H9 (cell line): ENCODE measurements at regions not wholly inside any gene's neighbourhood (a gene's known extent, or its start where the extent isn't known, plus 50 kb on each side); places are given as distances from the start of the nearest gene placed in this dataset.
A peak's percentile ranks its signal among the peaks of the same experiment; 100 is the strongest.

ENCODE experiments used
- DNase-seq: peaks from one replicate; pipeline ENCODE4 v3.0.0-alpha.2; 2017
- H2AFZ ChIP-seq: one replicate; pipeline ENCODE4 v1.6.1; 2013; ENCODE audit warnings: mild to moderate bottlenecking, low read length, control low read depth, moderate library complexity
- H2AK5ac ChIP-seq: 2 replicates; pipeline ENCODE4 v1.6.1; 2013; ENCODE audit warnings: low read length, control low read depth, mixed read lengths; ENCODE audit not compliant: insufficient read length
- H2BK120ac ChIP-seq: one replicate; pipeline ENCODE4 v1.6.1; 2013; ENCODE audit warnings: low read depth, mild to moderate bottlenecking, low read length, control low read depth, inconsistent platforms; ENCODE audit not compliant: poor library complexity, severe bottlenecking
- H2BK12ac ChIP-seq: 2 replicates; pipeline ENCODE4 v1.6.1; 2013; ENCODE audit warnings: low read length, control low read depth, mixed read lengths, low read depth; ENCODE audit not compliant: insufficient read length
- H2BK15ac ChIP-seq: 2 replicates; pipeline ENCODE4 v1.6.1; 2013; ENCODE audit warnings: low read depth, low read length, control low read depth
- H2BK20ac ChIP-seq: one replicate; pipeline ENCODE4 v1.6.1; 2013; ENCODE audit warnings: low read depth, mild to moderate bottlenecking, low read length, control low read depth, inconsistent platforms; ENCODE audit not compliant: poor library complexity, severe bottlenecking
- H2BK5ac ChIP-seq: 2 replicates; pipeline ENCODE4 v1.6.1; 2013; ENCODE audit warnings: low read length, control low read depth, mixed read lengths; ENCODE audit not compliant: insufficient read length
- H3K14ac ChIP-seq: 2 replicates; pipeline ENCODE4 v1.6.1; 2013; ENCODE audit warnings: low read length, control low read depth; ENCODE audit not compliant: insufficient read depth
- H3K18ac ChIP-seq: 2 replicates; pipeline ENCODE4 v1.6.1; 2013; ENCODE audit warnings: low read depth, mild to moderate bottlenecking, mixed read lengths, low read length, control low read depth; ENCODE audit not compliant: insufficient read length
- H3K23ac ChIP-seq: 2 replicates; pipeline ENCODE4 v1.6.1; 2013; ENCODE audit warnings: low read length, control low read depth, mixed read lengths, low read depth; ENCODE audit not compliant: insufficient read length
- H3K23me2 ChIP-seq: 2 replicates; pipeline ENCODE4 v1.6.1; 2013; ENCODE audit warnings: low read depth, mild to moderate bottlenecking, mixed read lengths, low read length, control low read depth; ENCODE audit not compliant: insufficient read length, poor library complexity, severe bottlenecking
- H3K27ac ChIP-seq: 2 replicates; pipeline ENCODE4 v1.5.1; 2013; ENCODE audit warnings: low read length, control low read depth, mixed read lengths, low read depth; ENCODE audit not compliant: insufficient read length
- H3K27me3 ChIP-seq: 2 replicates; pipeline ENCODE4 v1.6.1; 2013; ENCODE audit warnings: low read length, control low read depth, inconsistent platforms; ENCODE audit not compliant: insufficient read depth
- H3K4ac ChIP-seq: 2 replicates; pipeline ENCODE4 v1.6.1; 2013; ENCODE audit warnings: low read depth, mild to moderate bottlenecking, control low read depth, inconsistent platforms, low read length, moderate library complexity
- H3K4me1 ChIP-seq: 2 replicates; pipeline ENCODE4 v1.6.1; 2013; ENCODE audit warnings: low read length, control low read depth, inconsistent platforms; ENCODE audit not compliant: insufficient read depth
- H3K4me2 ChIP-seq: 2 replicates; pipeline ENCODE4 v1.6.1; 2013; ENCODE audit warnings: low read length, control low read depth, mixed read lengths; ENCODE audit not compliant: insufficient read length, insufficient read depth
- H3K56ac ChIP-seq: 2 replicates; pipeline ENCODE4 v1.6.1; 2013; ENCODE audit warnings: low read depth, mild to moderate bottlenecking, mixed read lengths, low read length, control low read depth; ENCODE audit not compliant: insufficient read length
- H3K79me1 ChIP-seq: 2 replicates; pipeline ENCODE4 v1.6.1; 2013; ENCODE audit warnings: low read depth, mild to moderate bottlenecking, moderate library complexity, low read length, control low read depth, inconsistent platforms; ENCODE audit not compliant: insufficient read depth, poor library complexity, severe bottlenecking
- H3K79me2 ChIP-seq: 2 replicates; pipeline ENCODE4 v1.6.1; 2013; ENCODE audit warnings: low read length, control low read depth, inconsistent platforms; ENCODE audit not compliant: insufficient read depth
- H3K9ac ChIP-seq: 2 replicates; pipeline ENCODE4 v1.6.1; 2013; ENCODE audit warnings: low read length, control low read depth, mixed read lengths; ENCODE audit not compliant: insufficient read length; ENCODE audit errors: extremely low read depth
- H3K9me3 ChIP-seq: one replicate; pipeline ENCODE4 v1.6.1; 2013; ENCODE audit warnings: low read depth, low read length, inconsistent platforms; ENCODE audit not compliant: control insufficient read depth
- H3T11ph ChIP-seq: one replicate; pipeline ENCODE4 v1.6.1; 2013; ENCODE audit warnings: mild to moderate bottlenecking, low read length, control low read depth, inconsistent platforms
- H4K20me1 ChIP-seq: one replicate; pipeline ENCODE4 v1.6.1; 2013; ENCODE audit not compliant: control insufficient read depth, insufficient read length, insufficient read depth
- H4K5ac ChIP-seq: 2 replicates; pipeline ENCODE4 v1.6.1; 2013; ENCODE audit warnings: low read depth, mild to moderate bottlenecking, mixed read lengths, low read length, control low read depth; ENCODE audit not compliant: insufficient read length
- H4K8ac ChIP-seq: replicated peaks from 2 replicates; pipeline ENCODE4 v1.6.1; 2013; ENCODE audit warnings: low read length, control low read depth, mixed read lengths, low read depth; ENCODE audit not compliant: insufficient read length
- H4K91ac ChIP-seq: 2 replicates; pipeline ENCODE4 v1.6.1; 2013; ENCODE audit warnings: low read depth, mild to moderate bottlenecking, moderate library complexity, mixed read lengths, low read length, control low read depth; ENCODE audit not compliant: insufficient read length
- H3K27ac Mint-ChIP-seq, 3 experiments: 2 replicates in 2 of 3; 3 replicates in 1 of 3; pipeline ENCODE4 v1.8.0; 2020 to 2021; ENCODE audit warnings: mixed read lengths in 3 of 3, mild to moderate bottlenecking in 1 of 3, moderate library complexity in 1 of 3
- H3K27me3 Mint-ChIP-seq: 2 replicates; pipeline ENCODE4 v1.8.0; 2021; ENCODE audit warnings: low read depth, mild to moderate bottlenecking, moderate library complexity, mixed read lengths
- H3K36me3 Mint-ChIP-seq, 3 experiments: 2 replicates in 2 of 3; 3 replicates in 1 of 3; pipeline ENCODE4 v1.8.0; 2020 to 2021; ENCODE audit warnings: low read depth in 3 of 3, mixed read lengths in 3 of 3; ENCODE audit not compliant: insufficient read depth in 1 of 3
- H3K4me1 Mint-ChIP-seq, 2 experiments: 2 replicates each; pipeline ENCODE4 v1.8.0; 2020; ENCODE audit warnings: mixed read lengths in 2 of 2
- H3K4me3 Mint-ChIP-seq, 2 experiments: 2 replicates in 1 of 2; 3 replicates in 1 of 2; pipeline ENCODE4 v1.8.0; 2020 to 2021; ENCODE audit warnings: mild to moderate bottlenecking in 2 of 2, mixed read lengths in 2 of 2, moderate library complexity in 1 of 2
- H3K9me3 Mint-ChIP-seq, 2 experiments: 2 replicates in 1 of 2; 3 replicates in 1 of 2; pipeline ENCODE4 v1.8.0; 2020; ENCODE audit warnings: mild to moderate bottlenecking in 2 of 2, mixed read lengths in 2 of 2, moderate library complexity in 1 of 2
- CTCF ChIP-seq: fragments of 200-600 bp; sonication (generic); conservative IDR thresholded peaks from 3 replicates; pipeline ENCODE4 v1.8.0; 2021; ENCODE audit warnings: antibody characterized with exemption, mild to moderate bottlenecking
- WGBS: extraction: QIAGEN DNeasy Blood & Tissue Kit; methylation state at CpG from one replicate; pipeline ENCODE4 v1.1.7; 2013; ENCODE audit warnings: missing lambda C conversion rate, low lambda C conversion rate, mixed read lengths; ENCODE audit not compliant: insufficient read length; ENCODE audit errors: extremely low coverage; 5-methylcytosine and 5-hydroxymethylcytosine counted together

GRCh38 chr7:22667562-22668239 is 59.3 kb upstream of the IL6 start:
- no peak overlapping the region for H2AFZ ChIP-seq
- peak overlapping the region in 1 of 2 experiments; percentile 5; a peak in 2 of 5 replicates for H3K4me3 Mint-ChIP-seq
- H3K4me1 Mint-ChIP-seq: peaks cover 58 to 71% of the 10 kb centered on the region in 2 experiments
- no peaks in the 10 kb centered on the region for H3K79me2 ChIP-seq
- H4K20me1 ChIP-seq: no peaks in the 10 kb centered on the region
- H3K23ac ChIP-seq: no peak overlapping the region
- H3K27me3 ChIP-seq: no peaks in the 10 kb centered on the region
- no peak overlapping the region for H4K91ac ChIP-seq
- no peaks in the 10 kb centered on the region for H3K27me3 Mint-ChIP-seq
- H3K18ac ChIP-seq: no peak overlapping the region
- peak overlapping the region; percentile 37 for H2AK5ac ChIP-seq
- no peak overlapping the region for H3K56ac ChIP-seq
- H4K8ac ChIP-seq: no peak overlapping the region
- peak overlapping the region; percentile 90 to 97 (median 94) for H3K27ac Mint-ChIP-seq
- H2BK5ac ChIP-seq: peak overlapping the region; percentile 49
- H3K36me3 Mint-ChIP-seq: no peaks in the 10 kb centered on the region; a peak in 1 of 7 replicates
- H2BK120ac ChIP-seq: no peak overlapping the region
- peaks cover 26% of the 10 kb centered on the region for H3K4me1 ChIP-seq
- no CpG with 5 or more reads among the region's 2 CpGs for WGBS
- no peaks in the 10 kb centered on the region; a peak in 1 of 5 replicates for H3K9me3 Mint-ChIP-seq
- H3T11ph ChIP-seq: no peak overlapping the region
- H2BK20ac ChIP-seq: no peak overlapping the region
- no peaks in the 10 kb centered on the region for H3K79me1 ChIP-seq
- peak overlapping the region; percentile 95 for H3K27ac ChIP-seq
- H2BK15ac ChIP-seq: no peak overlapping the region
- no peaks in the 10 kb centered on the region for H3K23me2 ChIP-seq
- peak; percentile 77 for DNase-seq
- no peak overlapping the region for H3K9ac ChIP-seq
- no peak overlapping the region for H4K5ac ChIP-seq
- TF ChIP-seq CTCF: no peak
- H3K4me2 ChIP-seq: no peak overlapping the region
- no peak overlapping the region for H2BK12ac ChIP-seq
- H3K9me3 ChIP-seq: no peaks in the 10 kb centered on the region
- no peak overlapping the region; the same call in none of the 2 replicates for H3K4ac ChIP-seq
- H3K14ac ChIP-seq: no peak overlapping the region
